GM12864 (cell line): ENCODE measurements at regions not wholly inside any gene's neighbourhood (a gene's known extent, or its start where the extent isn't known, plus 50 kb on each side); places are given as distances from the start of the nearest gene placed in this dataset.

Experiments
- DNase-seq: peaks from one replicate; pipeline ENCODE4 v3.0.0-alpha.2; 2011; ENCODE audit warnings: low read depth
- H3K4me3 ChIP-seq: 2 replicates; pipeline ENCODE4 v1.5.1; 2011; ENCODE audit warnings: mild to moderate bottlenecking, low read depth, low read length, control low read depth
- TF ChIP-seq, protein P1 (sequence below): IDR thresholded peaks from 2 replicates; pipeline ENCODE4 v1.5.1; 2011; ENCODE audit warnings: low read depth, mild to moderate bottlenecking, moderate library complexity, low read length, control low read depth, inconsistent platforms; ENCODE audit errors: missing control alignments

DNA sequence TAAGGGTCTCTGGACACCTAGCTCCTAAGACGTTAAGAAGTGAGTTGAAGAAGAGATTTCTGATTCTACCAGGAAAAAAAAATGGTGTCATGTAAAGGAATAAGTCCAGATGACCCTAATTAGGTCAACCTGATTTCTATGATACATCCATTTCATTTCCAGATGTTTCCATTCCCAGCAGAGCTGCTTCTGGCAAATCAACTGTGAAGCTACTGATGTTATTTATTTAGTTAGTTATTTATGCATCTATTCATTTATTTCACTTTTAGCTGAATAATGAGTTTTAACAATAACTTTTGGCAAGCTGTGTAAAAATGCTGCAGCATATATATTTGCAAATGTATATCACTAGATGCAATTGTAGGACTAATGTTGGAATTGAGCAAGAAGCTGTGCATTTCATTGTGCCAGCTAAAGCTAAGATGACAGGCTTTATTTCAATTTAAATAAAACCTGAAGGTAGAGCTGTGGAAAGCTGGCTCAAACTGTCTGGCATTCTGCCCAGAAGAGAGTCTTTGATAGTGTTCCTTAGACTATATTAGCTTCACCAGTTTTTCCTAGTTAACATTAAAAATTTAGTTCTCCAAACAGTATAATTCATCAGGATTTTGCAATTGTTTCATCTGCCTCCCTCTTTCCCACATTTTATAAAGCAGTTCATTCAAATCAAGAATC lies 1164.4 kb upstream of the ADGRL4 start:
- TF ChIP-seq, protein P1, sequence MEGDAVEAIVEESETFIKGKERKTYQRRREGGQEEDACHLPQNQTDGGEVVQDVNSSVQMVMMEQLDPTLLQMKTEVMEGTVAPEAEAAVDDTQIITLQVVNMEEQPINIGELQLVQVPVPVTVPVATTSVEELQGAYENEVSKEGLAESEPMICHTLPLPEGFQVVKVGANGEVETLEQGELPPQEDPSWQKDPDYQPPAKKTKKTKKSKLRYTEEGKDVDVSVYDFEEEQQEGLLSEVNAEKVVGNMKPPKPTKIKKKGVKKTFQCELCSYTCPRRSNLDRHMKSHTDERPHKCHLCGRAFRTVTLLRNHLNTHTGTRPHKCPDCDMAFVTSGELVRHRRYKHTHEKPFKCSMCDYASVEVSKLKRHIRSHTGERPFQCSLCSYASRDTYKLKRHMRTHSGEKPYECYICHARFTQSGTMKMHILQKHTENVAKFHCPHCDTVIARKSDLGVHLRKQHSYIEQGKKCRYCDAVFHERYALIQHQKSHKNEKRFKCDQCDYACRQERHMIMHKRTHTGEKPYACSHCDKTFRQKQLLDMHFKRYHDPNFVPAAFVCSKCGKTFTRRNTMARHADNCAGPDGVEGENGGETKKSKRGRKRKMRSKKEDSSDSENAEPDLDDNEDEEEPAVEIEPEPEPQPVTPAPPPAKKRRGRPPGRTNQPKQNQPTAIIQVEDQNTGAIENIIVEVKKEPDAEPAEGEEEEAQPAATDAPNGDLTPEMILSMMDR = no peak
- no peak for DNase-seq
- no peak overlapping the region for H3K4me3 ChIP-seq

DNA sequence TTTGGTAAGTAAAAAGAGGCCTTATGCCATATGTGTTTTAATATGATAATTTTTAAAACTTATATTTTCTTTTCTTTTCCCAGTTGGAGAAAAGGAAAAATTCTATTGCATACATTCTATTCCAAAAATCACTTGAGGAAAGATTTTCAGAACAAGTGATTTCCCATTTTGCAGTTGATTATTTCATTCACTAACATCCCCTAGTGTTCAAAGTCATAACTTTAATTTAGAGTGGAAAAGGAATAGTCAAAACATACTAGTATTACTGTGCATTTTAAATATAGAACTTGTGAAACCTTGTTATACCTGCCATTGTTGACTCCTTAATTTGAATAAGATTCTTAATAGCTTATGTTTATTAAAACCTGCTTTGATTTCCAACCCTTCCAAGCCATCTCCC lies 1157.6 kb upstream of the ADGRL4 start:
- TF ChIP-seq, protein P1 = no peak
- DNase-seq = no peak
- H3K4me3 ChIP-seq = no peak overlapping the region

DNA sequence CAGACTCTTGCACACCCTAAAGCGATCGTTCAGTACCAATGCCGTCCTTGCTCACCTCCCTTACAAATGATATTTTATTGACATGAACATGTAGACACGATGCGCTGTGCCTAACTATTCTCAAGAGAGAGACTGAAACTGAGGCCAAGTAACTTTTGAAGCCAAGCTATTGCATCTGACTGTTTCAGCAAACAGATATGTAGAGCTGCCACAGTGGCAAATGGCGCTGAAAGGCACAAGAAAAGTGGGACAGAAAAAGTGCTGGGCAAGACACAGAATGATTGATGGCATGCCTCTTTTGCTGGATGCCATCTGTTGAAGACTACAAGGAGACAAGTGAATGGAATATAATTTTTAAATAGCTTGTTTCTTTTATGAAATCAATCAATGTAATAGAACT lies 1157.2 kb upstream of the ADGRL4 start:
- no peak overlapping the region for H3K4me3 ChIP-seq
- no peak for DNase-seq
- TF ChIP-seq, protein P1 = no peak

DNA sequence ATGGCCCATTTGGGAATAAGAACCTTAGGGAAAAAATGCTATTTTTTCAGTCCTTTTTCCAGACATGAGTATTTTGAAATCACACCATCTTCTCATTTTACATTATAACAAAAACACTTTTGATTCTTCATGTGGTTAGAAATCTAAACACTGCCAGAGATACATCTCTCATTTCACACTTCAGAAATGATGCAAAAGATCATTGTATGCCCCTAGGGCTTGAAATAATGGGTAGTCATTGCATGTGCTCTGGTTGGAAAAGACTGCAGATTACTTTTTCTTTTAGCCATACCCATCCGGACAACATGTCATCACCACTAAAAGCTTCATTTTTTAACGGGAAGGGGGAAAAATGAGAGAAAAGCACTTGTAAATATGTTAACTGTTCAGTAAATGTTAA lies 1152.2 kb upstream of the ADGRL4 start:
- TF ChIP-seq, protein P1 = no peak
- no peak overlapping the region for H3K4me3 ChIP-seq
- no peak for DNase-seq

GRCh38 chr1:80158266-80158665 lies 1151.7 kb upstream of the ADGRL4 start:
- TF ChIP-seq, protein P1 = no peak
- no peak overlapping the region for H3K4me3 ChIP-seq
- no peak for DNase-seq

DNA sequence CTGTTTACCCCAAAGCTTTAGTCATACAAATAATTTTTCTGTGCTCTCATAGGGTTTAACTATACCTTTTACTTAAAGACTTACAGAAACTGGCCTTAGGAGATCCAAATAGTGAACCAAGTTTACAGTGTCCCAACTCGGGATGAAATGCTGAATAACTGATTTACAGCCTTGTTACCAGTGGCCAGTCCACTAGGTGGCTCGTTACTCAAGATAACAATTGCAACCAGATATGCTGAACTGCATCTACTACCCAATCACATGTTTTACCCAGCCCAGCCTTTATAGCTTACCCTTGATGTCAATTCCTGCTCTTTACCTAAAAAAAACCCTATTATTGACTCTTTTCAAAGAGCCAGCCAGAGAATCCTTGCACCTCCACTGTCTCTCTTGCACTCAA lies 1148.8 kb upstream of the ADGRL4 start:
- TF ChIP-seq, protein P1 = no peak
- DNase-seq = no peak
- no peak overlapping the region for H3K4me3 ChIP-seq

DNA sequence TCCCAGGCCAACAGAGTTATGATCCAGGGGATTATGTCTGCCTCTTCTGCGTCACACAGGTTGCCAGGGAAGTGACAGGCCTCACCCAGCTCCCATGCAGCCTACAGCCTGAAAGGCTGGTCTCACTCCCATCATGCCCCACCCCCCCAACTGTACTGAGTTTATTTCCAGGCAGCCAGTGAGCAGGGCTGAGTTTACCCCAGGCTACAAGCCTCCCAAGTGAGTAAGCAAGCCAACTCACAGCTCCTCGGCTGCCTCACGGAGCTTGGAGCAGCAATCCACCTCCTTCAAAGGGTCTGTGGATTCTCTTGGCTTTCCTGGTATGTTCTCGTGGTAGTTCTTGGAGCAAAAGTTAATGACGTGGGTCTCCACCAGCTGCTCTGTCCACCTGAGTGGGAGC lies 1147.6 kb upstream of the ADGRL4 start:
- no peak for DNase-seq
- TF ChIP-seq, protein P1 = no peak
- H3K4me3 ChIP-seq = no peak overlapping the region
